Liver (tissue), 3 donors: ENCODE measurements at regions not wholly inside any gene's neighbourhood (a gene's known extent, or its start where the extent isn't known, plus 50 kb on each side); places are given as distances from the start of the nearest gene placed in this dataset.

ENCODE experiments used
- ATF3 ChIP-seq: IDR thresholded peaks from 2 replicates; pipeline ENCODE4 v1.6.1; 2016; ENCODE audit warnings: antibody characterized with exemption
- CTCF ChIP-seq: fragments of 150-350 bp; IDR thresholded peaks from 2 replicates; pipeline ENCODE4 v1.5.1; 2017; ENCODE audit warnings: improper control_type of control experiment, low read depth, low read length; ENCODE audit not compliant: missing input control
- JUND ChIP-seq, 2 donors: IDR thresholded peaks; 2 replicates each; pipeline ENCODE4 v1.6.1; 2016; ENCODE audit warnings: antibody characterized with exemption in 2 of 2
- REST ChIP-seq: IDR thresholded peaks from 2 replicates; pipeline ENCODE4 v1.6.1; 2016; ENCODE audit warnings: antibody characterized with exemption, mild to moderate bottlenecking
- donor health status: healthy.
- donor health status: healthy.

GRCh38 chr9:87334366-87334765, 163.3 kb upstream of the DAPK1 start:
- TF ChIP-seq JUND (IDR thresholded peaks at IDR 0.05) (peak in 1 of 2 donors; percentile 49), CTCF (no peak), REST (no peak), ATF3 (no peak)
